ENCODE measurements at regions not wholly inside any gene's neighbourhood (a gene's known extent, or its start where the extent isn't known, plus 50 kb on each side); places are given as distances from the start of the nearest gene placed in this dataset.

DNA sequence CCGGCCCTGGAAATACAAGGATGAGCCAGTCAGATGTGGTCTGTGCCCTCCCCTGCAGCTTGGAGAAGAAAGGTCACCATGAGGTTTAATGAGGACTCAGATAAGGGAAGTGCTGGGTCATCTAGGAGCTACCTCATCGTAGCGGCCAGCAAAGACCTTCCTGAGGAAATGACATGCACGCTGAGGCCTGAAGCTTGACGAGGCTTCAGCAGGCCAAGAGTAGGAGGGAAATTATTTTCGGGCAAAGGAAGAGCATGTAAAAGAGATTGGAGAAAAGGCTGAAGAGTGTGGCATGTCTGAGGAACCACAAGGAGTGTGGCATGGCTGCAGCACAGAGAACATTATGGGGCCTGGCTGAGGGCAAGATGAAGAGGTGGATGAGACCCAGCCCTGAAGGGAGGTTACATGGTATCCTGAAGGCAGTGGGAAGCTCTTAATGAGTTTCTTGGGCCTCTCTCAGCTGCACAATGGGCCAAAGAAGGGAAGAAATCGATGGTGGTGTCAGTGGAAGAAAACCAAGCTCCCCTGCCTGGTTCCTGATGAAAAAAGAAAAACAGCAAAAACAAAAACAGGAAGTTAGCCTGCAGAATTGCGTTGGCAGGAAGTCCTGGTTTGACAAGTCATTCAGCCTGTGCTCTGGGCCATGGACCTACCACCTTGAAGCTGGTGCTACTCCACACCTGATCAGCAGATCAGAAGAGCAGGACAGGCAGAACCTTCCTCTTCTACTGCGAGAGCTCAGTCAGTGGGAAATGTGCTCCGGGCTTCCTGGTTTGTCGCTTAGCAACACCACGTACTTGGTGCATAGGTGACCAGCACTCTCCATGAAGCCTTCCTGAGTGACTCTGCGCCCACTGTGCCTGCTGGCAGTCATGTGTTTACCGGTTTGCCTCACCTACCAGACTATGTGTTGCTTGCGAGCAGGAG is 134.5 kb upstream of the KLF3 start (continued):
- TF ChIP-seq, protein P1, sequence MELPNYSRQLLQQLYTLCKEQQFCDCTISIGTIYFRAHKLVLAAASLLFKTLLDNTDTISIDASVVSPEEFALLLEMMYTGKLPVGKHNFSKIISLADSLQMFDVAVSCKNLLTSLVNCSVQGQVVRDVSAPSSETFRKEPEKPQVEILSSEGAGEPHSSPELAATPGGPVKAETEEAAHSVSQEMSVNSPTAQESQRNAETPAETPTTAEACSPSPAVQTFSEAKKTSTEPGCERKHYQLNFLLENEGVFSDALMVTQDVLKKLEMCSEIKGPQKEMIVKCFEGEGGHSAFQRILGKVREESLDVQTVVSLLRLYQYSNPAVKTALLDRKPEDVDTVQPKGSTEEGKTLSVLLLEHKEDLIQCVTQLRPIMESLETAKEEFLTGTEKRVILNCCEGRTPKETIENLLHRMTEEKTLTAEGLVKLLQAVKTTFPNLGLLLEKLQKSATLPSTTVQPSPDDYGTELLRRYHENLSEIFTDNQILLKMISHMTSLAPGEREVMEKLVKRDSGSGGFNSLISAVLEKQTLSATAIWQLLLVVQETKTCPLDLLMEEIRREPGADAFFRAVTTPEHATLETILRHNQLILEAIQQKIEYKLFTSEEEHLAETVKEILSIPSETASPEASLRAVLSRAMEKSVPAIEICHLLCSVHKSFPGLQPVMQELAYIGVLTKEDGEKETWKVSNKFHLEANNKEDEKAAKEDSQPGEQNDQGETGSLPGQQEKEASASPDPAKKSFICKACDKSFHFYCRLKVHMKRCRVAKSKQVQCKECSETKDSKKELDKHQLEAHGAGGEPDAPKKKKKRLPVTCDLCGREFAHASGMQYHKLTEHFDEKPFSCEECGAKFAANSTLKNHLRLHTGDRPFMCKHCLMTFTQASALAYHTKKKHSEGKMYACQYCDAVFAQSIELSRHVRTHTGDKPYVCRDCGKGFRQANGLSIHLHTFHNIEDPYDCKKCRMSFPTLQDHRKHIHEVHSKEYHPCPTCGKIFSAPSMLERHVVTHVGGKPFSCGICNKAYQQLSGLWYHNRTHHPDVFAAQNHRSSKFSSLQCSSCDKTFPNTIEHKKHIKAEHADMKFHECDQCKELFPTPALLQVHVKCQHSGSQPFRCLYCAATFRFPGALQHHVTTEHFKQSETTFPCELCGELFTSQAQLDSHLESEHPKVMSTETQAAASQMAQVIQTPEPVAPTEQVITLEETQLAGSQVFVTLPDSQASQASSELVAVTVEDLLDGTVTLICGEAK (IDR thresholded peaks at IDR 0.05): peak; percentile 61
- TF ChIP-seq, protein P1 (CRISPR knock-in tag; IDR thresholded peaks at IDR 0.05): no peak
- TF ChIP-seq ZNF217 (CRISPR knock-in tag; IDR thresholded peaks at IDR 0.05) (no peak), POLR2G (IDR thresholded peaks at IDR 0.05; ENCODE audit: low read depth, low read length) (no peak), HMGN3 (IDR thresholded peaks at IDR 0.05; ENCODE audit: borderline replicate concordance, extremely low read depth, insufficient read length, low read depth, low read length) (no peak), ZZZ3 (IDR thresholded peaks at IDR 0.05) (no peak), RHOXF2B (CRISPR knock-in tag; conservative IDR thresholded peaks at IDR 0.05) (no peak), CCNT2 (IDR thresholded peaks at IDR 0.05; ENCODE audit: borderline replicate concordance, extremely low read depth, insufficient read length, low read depth, low read length) (no peak), MAFK (IDR thresholded peaks at IDR 0.05; ENCODE audit: low read length) (peak; percentile 92), RB1 (IDR thresholded peaks at IDR 0.05; ENCODE audit: low read depth) (peak; percentile 51; the same call in 1 of the 2 replicates), ZNF347 (CRISPR knock-in tag; IDR thresholded peaks at IDR 0.05; ENCODE audit: low read depth) (no peak), HCFC1 (IDR thresholded peaks at IDR 0.05; ENCODE audit: low read depth, low read length) (no peak), ZNF124 (CRISPR knock-in tag; IDR thresholded peaks at IDR 0.05) (no peak), STAT5A (IDR thresholded peaks at IDR 0.05; ENCODE audit: borderline replicate concordance, low read length) (no peak; the same call in 1 of the 2 replicates), SNRNP70 (optimal IDR thresholded peaks at IDR 0.05; ENCODE audit: low read depth, low read length) (no peak)
- TF ChIP-seq, protein P2, sequence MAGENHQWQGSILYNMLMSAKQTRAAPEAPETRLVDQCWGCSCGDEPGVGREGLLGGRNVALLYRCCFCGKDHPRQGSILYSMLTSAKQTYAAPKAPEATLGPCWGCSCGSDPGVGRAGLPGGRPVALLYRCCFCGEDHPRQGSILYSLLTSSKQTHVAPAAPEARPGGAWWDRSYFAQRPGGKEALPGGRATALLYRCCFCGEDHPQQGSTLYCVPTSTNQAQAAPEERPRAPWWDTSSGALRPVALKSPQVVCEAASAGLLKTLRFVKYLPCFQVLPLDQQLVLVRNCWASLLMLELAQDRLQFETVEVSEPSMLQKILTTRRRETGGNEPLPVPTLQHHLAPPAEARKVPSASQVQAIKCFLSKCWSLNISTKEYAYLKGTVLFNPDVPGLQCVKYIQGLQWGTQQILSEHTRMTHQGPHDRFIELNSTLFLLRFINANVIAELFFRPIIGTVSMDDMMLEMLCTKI (IDR thresholded peaks at IDR 0.05; ENCODE audit: partially characterized antibody): no peak

Measured in K562 (cell line).